Neuron (in vitro differentiated cells): ENCODE measurements at regions not wholly inside any gene's neighbourhood (a gene's known extent, or its start where the extent isn't known, plus 50 kb on each side); places are given as distances from the start of the nearest gene placed in this dataset.

ENCODE experiments used
- H2AFZ ChIP-seq: one replicate; pipeline ENCODE4 v1.6.1; 2013; ENCODE audit warnings: low read depth, mild to moderate bottlenecking, inconsistent platforms, low read length, moderate library complexity
- H3K27me3 ChIP-seq: one replicate; pipeline ENCODE4 v1.6.1; 2013; ENCODE audit warnings: low read length; ENCODE audit not compliant: insufficient read depth
- H3K36me3 ChIP-seq: one replicate; pipeline ENCODE4 v1.6.1; 2013; ENCODE audit warnings: low read length; ENCODE audit not compliant: insufficient read depth
- H3K4me1 ChIP-seq: one replicate; pipeline ENCODE4 v1.6.1; 2013; ENCODE audit warnings: low read length; ENCODE audit not compliant: insufficient read depth
- H3K4me3 ChIP-seq: 2 replicates; pipeline ENCODE4 v1.5.1; 2013; ENCODE audit warnings: mild to moderate bottlenecking, low read length, moderate library complexity
- H3K9me3 ChIP-seq: one replicate; pipeline ENCODE4 v1.6.1; 2013; ENCODE audit warnings: low read length

- H2AFZ ChIP-seq: no peak overlapping the region
- H3K4me1 ChIP-seq: peaks cover 7% of the 10 kb centered on the region
- H3K36me3 ChIP-seq: no peaks in the 10 kb centered on the region
- H3K9me3 ChIP-seq: no peaks in the 10 kb centered on the region
- H3K4me3 ChIP-seq: no peak overlapping the region
- peaks cover 6% of the 10 kb centered on the region for H3K27me3 ChIP-seq
Observed at GRCh38 chr1:3981261-3981660, 81.2 kb upstream of the C1orf174 start.

- no peak overlapping the region for H2AFZ ChIP-seq
- H3K36me3 ChIP-seq: no peaks in the 10 kb centered on the region
- H3K27me3 ChIP-seq: peaks cover 6% of the 10 kb centered on the region
- no peak overlapping the region for H3K4me3 ChIP-seq
- peaks cover 7% of the 10 kb centered on the region for H3K4me1 ChIP-seq
- no peaks in the 10 kb centered on the region for H3K9me3 ChIP-seq
Observed at GRCh38 chr1:3981746-3982505, 81.9 kb upstream of the C1orf174 start.

- no peaks in the 10 kb centered on the region for H3K9me3 ChIP-seq
- no peak overlapping the region for H3K4me3 ChIP-seq
- peaks cover 7% of the 10 kb centered on the region for H3K4me1 ChIP-seq
- H2AFZ ChIP-seq: no peak overlapping the region
- H3K36me3 ChIP-seq: no peaks in the 10 kb centered on the region
- H3K27me3 ChIP-seq: peaks cover 6% of the 10 kb centered on the region
Observed at GRCh38 chr1:3983181-3983580, 83.1 kb upstream of the C1orf174 start.

- H3K36me3 ChIP-seq: no peaks in the 10 kb centered on the region
- no peaks in the 10 kb centered on the region for H3K9me3 ChIP-seq
- H3K27me3 ChIP-seq: peaks cover 3% of the 10 kb centered on the region
- no peak overlapping the region for H2AFZ ChIP-seq
- H3K4me1 ChIP-seq: peaks cover 7% of the 10 kb centered on the region
- H3K4me3 ChIP-seq: no peak overlapping the region
Observed at GRCh38 chr1:3984586-3984985, 84.5 kb upstream of the C1orf174 start.

GRCh38 chr1:3986686-3987218 is 86.7 kb upstream of the C1orf174 start:
- H2AFZ ChIP-seq: no peak overlapping the region
- H3K27me3 ChIP-seq: no peaks in the 10 kb centered on the region

GRCh38 chr1:3987669-3988235 is 87.7 kb upstream of the C1orf174 start:
- no peaks in the 10 kb centered on the region for H3K9me3 ChIP-seq
- H3K27me3 ChIP-seq: no peaks in the 10 kb centered on the region
- H3K4me3 ChIP-seq: no peak overlapping the region
- peaks cover 7% of the 10 kb centered on the region for H3K4me1 ChIP-seq
- no peak overlapping the region for H2AFZ ChIP-seq
- H3K36me3 ChIP-seq: no peaks in the 10 kb centered on the region

More at GRCh38 chr1:3986686-3987218, 86.7 kb upstream of the C1orf174 start:
- H3K36me3 ChIP-seq: no peaks in the 10 kb centered on the region
- peaks cover 7% of the 10 kb centered on the region for H3K4me1 ChIP-seq
- H3K9me3 ChIP-seq: no peaks in the 10 kb centered on the region
- no peak overlapping the region for H3K4me3 ChIP-seq

DNA sequence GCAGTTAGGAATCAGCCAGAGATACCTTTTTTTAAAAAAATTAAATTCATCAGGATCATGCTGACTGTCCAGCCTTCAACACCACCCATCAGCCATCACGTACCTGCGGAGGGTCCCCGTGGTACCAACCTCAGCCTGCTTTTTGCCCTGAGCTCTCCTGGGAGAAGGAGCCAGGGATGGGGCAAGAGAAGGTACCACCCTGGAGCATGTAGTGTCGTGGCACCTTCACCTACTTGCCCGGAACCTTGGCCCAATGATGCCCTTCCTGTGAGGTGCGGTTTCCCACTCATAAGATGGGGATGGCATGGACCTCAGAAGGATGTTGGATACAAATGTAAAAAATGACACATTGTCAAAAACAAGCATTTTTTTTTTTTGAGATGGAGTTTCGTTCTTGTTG is 88.4 kb upstream of the C1orf174 start:
- Histone ChIP-seq H3K9me3 (no peaks in the 10 kb centered on the region), H3K4me3 (no peak overlapping the region), H3K27me3 (no peaks in the 10 kb centered on the region), H3K4me1 (no peaks in the 10 kb centered on the region), H3K36me3 (no peaks in the 10 kb centered on the region), H2AFZ (no peak overlapping the region)

GRCh38 chr1:3989465-3989864 is 89.4 kb upstream of the C1orf174 start:
- H2AFZ ChIP-seq: no peak overlapping the region
- H3K4me1 ChIP-seq: no peaks in the 10 kb centered on the region
- no peaks in the 10 kb centered on the region for H3K9me3 ChIP-seq
- H3K27me3 ChIP-seq: no peaks in the 10 kb centered on the region
- no peaks in the 10 kb centered on the region for H3K36me3 ChIP-seq
- H3K4me3 ChIP-seq: no peak overlapping the region

DNA sequence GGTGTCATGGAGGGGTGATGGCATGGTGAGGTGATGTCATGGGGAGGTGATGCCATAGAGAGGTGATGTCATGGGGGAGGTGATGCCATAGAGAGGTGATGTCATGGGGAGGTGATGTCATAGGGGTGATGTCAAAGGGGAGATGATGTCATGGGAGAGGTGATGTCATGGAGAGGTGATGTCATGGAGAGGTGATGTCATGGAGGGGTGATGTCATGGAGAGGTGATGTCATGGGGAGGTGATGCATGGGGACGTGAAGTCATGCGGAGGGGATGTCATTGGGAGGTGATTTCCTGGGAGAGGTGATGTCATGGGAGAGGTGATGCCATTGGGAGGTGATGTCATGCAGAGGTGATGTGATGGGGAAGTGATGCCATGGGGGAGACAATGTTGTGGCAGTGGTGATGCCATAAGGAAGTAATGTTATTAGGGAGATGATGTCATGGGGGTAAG is 92.1 kb upstream of the C1orf174 start:
- H3K4me1 ChIP-seq: no peaks in the 10 kb centered on the region
- H3K36me3 ChIP-seq: no peaks in the 10 kb centered on the region
- no peaks in the 10 kb centered on the region for H3K9me3 ChIP-seq
- H3K4me3 ChIP-seq: no peak overlapping the region
- no peak overlapping the region for H2AFZ ChIP-seq
- peaks cover 5% of the 10 kb centered on the region for H3K27me3 ChIP-seq

DNA sequence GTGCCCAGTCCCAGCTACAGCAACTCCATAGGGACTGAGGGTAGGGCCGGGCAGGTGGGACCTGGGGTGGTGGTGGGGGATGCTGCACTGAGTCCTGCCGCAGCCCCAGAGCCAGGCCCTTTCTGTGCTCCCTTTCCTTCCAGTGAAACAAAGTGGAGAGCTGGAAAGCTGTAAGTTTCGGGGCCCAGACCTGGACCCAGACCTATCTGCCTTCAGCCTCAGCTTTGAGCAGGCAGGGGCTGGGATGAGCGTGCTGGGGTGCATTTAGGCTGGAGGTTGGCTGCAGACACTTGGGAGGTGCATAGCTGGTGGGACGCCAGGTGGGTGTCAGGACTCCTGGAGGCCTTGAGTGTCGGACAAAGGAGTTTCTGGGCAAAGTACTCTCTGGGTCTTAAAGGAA is 92.7 kb upstream of the C1orf174 start:
- Histone ChIP-seq H3K36me3 (no peaks in the 10 kb centered on the region), H3K4me1 (no peaks in the 10 kb centered on the region), H3K9me3 (no peaks in the 10 kb centered on the region), H2AFZ (no peak overlapping the region), H3K27me3 (peaks cover 5% of the 10 kb centered on the region), H3K4me3 (no peak overlapping the region)

- Histone ChIP-seq H3K27me3 (peaks cover 10% of the 10 kb centered on the region), H2AFZ (no peak overlapping the region), H3K36me3 (no peaks in the 10 kb centered on the region), H3K4me1 (no peaks in the 10 kb centered on the region), H3K9me3 (no peaks in the 10 kb centered on the region), H3K4me3 (no peak overlapping the region)
Observed at GRCh38 chr1:3993619-3994375, 93.7 kb upstream of the C1orf174 start.

DNA sequence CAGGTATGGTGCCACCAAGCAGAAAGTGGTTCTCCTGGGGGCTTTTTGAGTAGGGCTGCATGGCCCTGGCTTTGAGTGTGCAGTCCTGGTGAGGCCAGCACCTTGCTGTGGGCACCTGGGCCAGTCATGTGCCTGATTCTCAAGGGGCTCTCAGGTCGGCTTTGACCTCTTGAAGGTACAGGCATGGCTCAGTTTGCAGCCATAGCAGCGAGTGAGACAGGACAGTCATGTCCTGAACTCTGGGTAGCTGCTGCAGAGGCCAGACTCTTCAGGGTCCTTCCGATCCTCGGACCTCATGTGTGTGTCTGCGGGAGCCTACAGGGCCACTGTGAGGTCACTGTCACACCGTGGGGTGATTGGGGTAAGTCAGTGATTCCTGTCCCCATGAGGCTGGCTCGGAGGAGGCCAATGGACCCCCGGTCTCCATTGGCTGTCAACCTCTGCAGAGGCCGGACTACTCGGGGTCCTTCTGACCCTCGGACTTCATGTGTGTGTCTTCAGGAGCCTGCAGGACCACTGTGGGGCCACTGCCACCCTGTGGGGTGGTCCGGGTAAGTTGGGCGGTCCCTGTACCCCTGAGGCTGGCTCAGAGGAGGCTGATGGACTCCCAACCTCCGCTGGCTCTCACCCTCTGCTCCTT is 95.2 kb upstream of the C1orf174 start:
- H3K9me3 ChIP-seq: no peaks in the 10 kb centered on the region

More for the DNA sequence above, 95.2 kb upstream of the C1orf174 start:
- Histone ChIP-seq H2AFZ (no peak overlapping the region), H3K27me3 (peaks cover 10% of the 10 kb centered on the region), H3K36me3 (no peaks in the 10 kb centered on the region), H3K4me3 (no peak overlapping the region), H3K4me1 (no peaks in the 10 kb centered on the region)
